ENCODE measurements at regions not wholly inside any gene's neighbourhood (a gene's known extent, or its start where the extent isn't known, plus 50 kb on each side); places are given as distances from the start of the nearest gene placed in this dataset.
A peak's percentile ranks its signal among the peaks of the same experiment; 100 is the strongest.
"Not testable (repeated sequence)": the region's sequence is repeated elsewhere in the genome, so short reads cannot be mapped to it uniquely, and the experiment has no call there.

- no peak for DNase-seq (ENCODE audit: low read depth)
These were observed 511.4 kb downstream of the XPNPEP1 start for GRCh38 chr10:109411917-109412316.

- no peak for DNase-seq (ENCODE audit: low read depth)
These were observed 518.0 kb downstream of the XPNPEP1 start for GRCh38 chr10:109405338-109405737.

GRCh38 chr10:109403551-109403950, 519.8 kb downstream of the XPNPEP1 start:
- no peak for DNase-seq (ENCODE audit: low read depth)

- DNase-seq (ENCODE audit: low read depth), result no peak
These were observed 529.9 kb downstream of the XPNPEP1 start for GRCh38 chr10:109393425-109393824.

- no peak for DNase-seq (ENCODE audit: low read depth)
These were observed 536.4 kb downstream of the XPNPEP1 start for GRCh38 chr10:109386921-109387320.

GRCh38 chr10:109386101-109386500, 537.2 kb downstream of the XPNPEP1 start:
- no peak for DNase-seq (ENCODE audit: low read depth)

- no peak for DNase-seq (ENCODE audit: low read depth)
These were observed 544.1 kb downstream of the XPNPEP1 start for GRCh38 chr10:109379186-109379585.

GRCh38 chr10:109374215-109374614, 549.1 kb downstream of the XPNPEP1 start:
- peak; percentile 43 for DNase-seq (ENCODE audit: low read depth)

- DNase-seq (ENCODE audit: low read depth), result no peak
These were observed 564.0 kb downstream of the XPNPEP1 start for GRCh38 chr10:109359316-109359715.

- DNase-seq (ENCODE audit: low read depth), result peak; percentile 19
These were observed 565.0 kb downstream of the XPNPEP1 start for GRCh38 chr10:109358325-109358724.

GRCh38 chr10:109348324-109348723, 575.0 kb downstream of the XPNPEP1 start:
- DNase-seq (ENCODE audit: low read depth), result no peak

GRCh38 chr10:109343293-109343692, 580.0 kb downstream of the XPNPEP1 start:
- DNase-seq (ENCODE audit: low read depth), result peak; percentile 46

- no peak for DNase-seq (ENCODE audit: low read depth)
These were observed 581.3 kb downstream of the XPNPEP1 start for GRCh38 chr10:109341986-109342385.

- no peak for DNase-seq (ENCODE audit: low read depth)
These were observed 595.3 kb downstream of the XPNPEP1 start for GRCh38 chr10:109328001-109328400.

- DNase-seq (ENCODE audit: low read depth), result no peak
These were observed 596.0 kb downstream of the XPNPEP1 start for GRCh38 chr10:109327266-109327665.

- no peak for DNase-seq (ENCODE audit: low read depth)
These were observed 598.6 kb downstream of the XPNPEP1 start for GRCh38 chr10:109324721-109325120.

- no peak for DNase-seq (ENCODE audit: low read depth)
These were observed 605.5 kb downstream of the XPNPEP1 start for GRCh38 chr10:109317746-109318366.

- DNase-seq (ENCODE audit: low read depth), result not testable (repeated sequence)
These were observed 609.3 kb downstream of the XPNPEP1 start for GRCh38 chr10:109314016-109314415.

GRCh38 chr10:109312555-109312954, 610.8 kb downstream of the XPNPEP1 start:
- DNase-seq (ENCODE audit: low read depth), result not testable (repeated sequence)

- no peak for DNase-seq (ENCODE audit: low read depth)
These were observed 614.3 kb downstream of the XPNPEP1 start for GRCh38 chr10:109308971-109309370.

GRCh38 chr10:109307102-109307501, 616.2 kb downstream of the XPNPEP1 start:
- not testable (repeated sequence) for DNase-seq (ENCODE audit: low read depth)

GRCh38 chr10:109306698-109307097, 616.6 kb downstream of the XPNPEP1 start:
- no peak for DNase-seq (ENCODE audit: low read depth)

- DNase-seq (ENCODE audit: low read depth), result no peak
These were observed 635.5 kb downstream of the XPNPEP1 start for GRCh38 chr10:109287858-109288257.

GRCh38 chr10:109282510-109282909, 640.8 kb downstream of the XPNPEP1 start:
- DNase-seq (ENCODE audit: low read depth), result peak; percentile 74
